GM03348 (cell line): ENCODE measurements at regions not wholly inside any gene's neighbourhood (a gene's known extent, or its start where the extent isn't known, plus 50 kb on each side); places are given as distances from the start of the nearest gene placed in this dataset.

Experiments
- DNase-seq: peaks from one replicate; pipeline ENCODE4 v3.0.0; 2012; ENCODE audit warnings: low spot score

- no peak for DNase-seq
These were observed 1376.4 kb downstream of the TBC1D22A start for GRCh38 chr22:48138855-48139254.

DNA sequence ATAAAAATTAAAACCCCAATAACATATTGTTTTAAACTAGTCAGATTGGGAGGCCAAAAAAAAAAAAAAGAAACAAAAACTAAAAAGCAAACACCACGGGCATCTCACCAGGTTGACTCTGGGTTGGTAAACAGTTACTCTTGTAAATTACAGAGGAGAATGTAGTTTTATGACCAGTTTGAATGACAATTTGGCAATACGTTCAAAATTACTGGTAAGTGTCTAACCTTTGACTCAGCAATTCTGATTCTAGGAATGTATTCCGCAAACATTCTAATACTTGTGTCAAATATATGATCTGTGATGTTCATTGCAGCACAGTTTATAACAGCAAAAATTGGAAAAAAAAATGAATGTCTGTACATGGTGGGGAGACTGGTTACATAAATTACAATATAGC lies 1376.0 kb downstream of the TBC1D22A start:
- no peak for DNase-seq

GRCh38 chr22:48137640-48138039 lies 1375.2 kb downstream of the TBC1D22A start:
- no peak for DNase-seq

DNA sequence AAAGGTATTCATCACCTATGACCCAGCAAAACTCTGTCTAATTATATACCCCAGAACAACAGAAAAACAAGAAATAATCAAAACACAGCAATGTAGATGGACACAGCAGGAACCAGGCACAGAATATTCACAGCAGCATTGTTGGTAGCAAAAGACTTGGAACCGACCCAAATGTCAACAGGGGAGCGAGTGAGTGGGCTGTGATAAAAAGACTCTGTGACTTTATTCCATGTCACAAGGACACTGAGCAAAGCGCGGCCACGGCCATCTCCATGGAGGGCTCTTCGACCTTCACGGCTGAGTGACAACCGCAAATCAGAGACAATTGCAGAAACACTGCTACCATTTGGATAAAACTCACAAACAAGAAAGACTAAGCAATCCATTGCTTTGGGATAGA lies 1373.1 kb downstream of the TBC1D22A start:
- DNase-seq, result no peak

DNA sequence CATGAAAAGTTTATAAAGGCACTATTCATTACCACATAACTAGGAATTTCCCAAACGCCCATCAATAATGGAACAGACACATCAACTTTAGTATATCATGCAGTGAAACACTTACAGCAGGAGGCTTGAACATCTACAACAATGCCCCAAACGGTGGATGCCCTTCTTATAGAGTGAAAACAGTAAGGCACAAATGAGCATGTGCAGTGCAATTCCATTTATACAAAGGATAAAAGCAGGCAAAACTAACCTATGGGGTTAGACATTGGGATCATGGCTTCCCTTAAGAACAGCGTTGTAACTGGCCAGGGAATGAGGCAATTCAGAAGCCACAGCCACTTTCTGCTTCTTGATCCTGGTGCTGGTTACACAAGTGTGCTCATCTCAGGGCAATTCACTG lies 1363.0 kb downstream of the TBC1D22A start:
- no peak for DNase-seq

DNA sequence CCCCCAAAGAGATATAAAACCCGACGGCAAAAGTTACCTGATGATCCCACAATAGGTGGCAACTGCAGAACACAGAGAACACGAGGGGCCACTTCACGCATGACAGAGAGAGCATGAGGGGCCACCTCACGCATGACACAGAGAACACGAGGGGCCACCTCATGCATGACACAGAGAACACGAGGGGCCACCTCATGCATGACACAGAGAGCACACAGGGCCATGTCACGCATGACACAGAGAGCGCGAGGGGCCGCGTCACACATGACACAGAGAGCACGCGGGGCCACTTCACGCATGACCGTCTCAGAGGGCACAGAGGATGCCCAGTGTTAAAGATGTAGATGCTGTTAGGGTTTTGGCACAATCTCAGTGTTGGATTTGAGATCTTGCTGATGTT lies 1359.5 kb downstream of the TBC1D22A start:
- no peak for DNase-seq

GRCh38 chr22:48118654-48119053 lies 1356.2 kb downstream of the TBC1D22A start:
- no peak for DNase-seq

DNA sequence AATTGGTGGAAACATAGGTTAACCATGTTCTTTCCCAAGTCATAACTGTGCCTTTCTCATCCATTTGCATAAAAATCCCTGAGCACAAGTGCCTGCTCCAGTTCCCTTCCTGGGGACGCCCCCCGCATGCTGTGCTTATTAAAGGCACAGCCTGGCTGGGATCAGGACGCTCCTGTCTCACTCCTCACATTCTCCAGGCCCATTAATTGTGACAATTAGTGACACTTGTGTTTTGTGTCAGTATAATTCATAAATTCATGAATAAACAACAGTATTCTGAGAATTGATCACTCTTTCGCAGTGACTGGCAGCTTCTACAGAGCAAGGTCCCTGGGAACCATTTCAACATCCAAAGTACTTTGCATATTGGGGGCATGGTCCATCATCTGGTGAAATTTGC lies 1354.4 kb downstream of the TBC1D22A start:
- no peak for DNase-seq

DNA sequence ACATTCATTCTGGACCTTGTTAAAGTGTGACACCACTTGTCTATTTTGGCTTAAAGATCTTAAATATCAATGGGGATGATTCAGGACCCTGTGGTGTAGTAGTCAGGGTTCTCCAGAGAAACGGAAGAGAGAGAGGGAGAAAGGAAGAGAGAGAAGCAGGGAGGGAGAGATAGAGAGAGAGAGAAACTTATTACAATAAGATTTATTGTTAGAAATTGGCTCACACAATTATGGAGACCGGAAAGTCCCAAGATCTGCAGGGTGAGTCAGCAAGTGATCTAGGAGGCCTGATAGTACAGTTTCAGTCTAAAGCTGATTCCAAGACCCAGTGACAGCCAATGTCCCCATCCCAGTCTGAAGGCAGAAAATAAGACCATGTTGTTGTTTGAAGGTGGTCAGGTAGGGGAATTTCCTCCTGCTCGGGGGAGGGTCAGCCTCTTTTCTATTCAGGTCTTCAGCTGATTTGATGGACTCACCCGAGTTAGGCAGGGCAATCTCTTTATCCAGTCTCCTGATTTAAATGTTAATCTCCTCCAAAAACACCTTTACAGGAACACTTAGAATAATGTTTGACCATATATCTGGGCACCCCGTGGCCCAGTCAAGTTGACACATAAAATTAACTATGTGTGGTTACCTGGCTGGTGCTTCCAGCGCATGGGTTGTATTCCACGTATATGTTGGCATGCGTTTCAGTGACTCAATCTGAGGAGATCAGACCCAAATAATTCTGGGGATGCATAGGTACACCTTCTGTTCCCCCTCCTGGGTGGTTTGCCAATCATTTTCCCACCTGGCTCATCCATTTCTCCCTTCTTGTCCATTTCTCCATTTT lies 1350.5 kb downstream of the TBC1D22A start:
- no peak for DNase-seq

- DNase-seq, result no peak
These were observed 1344.3 kb downstream of the TBC1D22A start for GRCh38 chr22:48106715-48107259.

- DNase-seq, result no peak
These were observed 1343.8 kb downstream of the TBC1D22A start for GRCh38 chr22:48106215-48106614.

DNA sequence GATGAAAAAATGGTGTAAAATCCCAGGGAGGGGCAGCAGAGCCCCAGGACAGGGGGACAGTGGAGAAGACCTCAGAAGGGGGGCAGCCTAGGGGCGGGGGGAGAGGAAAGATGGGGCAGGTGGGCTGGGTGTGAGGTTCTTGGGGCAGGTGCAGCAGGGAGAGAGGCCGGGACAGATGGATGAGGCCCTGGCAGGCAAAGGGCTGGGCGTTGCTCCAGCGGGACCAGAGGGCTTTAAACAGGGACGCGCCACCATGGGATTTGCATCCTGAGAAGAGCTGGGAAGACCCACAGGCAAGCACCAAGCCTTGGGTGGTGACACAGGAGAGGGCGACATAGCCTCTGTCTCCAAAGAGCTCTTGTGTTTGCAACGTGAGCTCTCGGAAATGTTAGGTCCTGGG lies 1342.8 kb downstream of the TBC1D22A start:
- DNase-seq, result no peak

GRCh38 chr22:48104766-48105165 lies 1342.3 kb downstream of the TBC1D22A start:
- no peak for DNase-seq

DNA sequence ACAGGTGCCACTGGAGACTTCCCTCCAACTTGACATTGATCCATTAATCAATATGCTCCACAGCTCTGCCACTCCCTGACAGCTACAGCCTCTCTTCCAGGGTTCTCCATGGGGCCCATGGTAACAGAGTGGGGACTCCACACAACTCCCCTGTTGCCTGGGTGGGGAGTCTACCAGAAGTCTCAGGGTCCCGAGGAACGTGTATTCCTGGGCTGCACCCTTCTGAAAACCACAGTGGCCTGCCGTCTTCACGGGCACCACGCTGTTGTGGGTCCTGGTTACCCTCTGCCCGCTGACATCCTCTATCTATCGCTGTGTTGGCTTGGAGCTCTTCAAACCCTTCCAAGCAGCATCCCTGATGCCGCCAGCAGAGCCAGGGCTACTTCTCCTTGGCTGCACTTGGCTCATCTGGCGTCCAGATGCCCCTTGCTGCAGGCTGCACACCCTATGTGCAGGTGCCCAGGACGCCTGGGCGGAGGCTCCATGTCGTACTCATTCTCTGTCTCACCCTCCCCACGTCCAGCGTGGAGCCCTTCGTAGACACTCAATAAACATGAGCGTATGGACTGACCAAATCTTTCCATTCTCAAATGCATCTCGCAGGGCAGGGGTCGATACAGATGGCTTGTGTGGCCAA lies 1341.8 kb downstream of the TBC1D22A start:
- DNase-seq, result no peak

GRCh38 chr22:48103126-48103875 lies 1340.9 kb downstream of the TBC1D22A start:
- no peak for DNase-seq

GRCh38 chr22:48102581-48102980 lies 1340.1 kb downstream of the TBC1D22A start:
- DNase-seq, result no peak

DNA sequence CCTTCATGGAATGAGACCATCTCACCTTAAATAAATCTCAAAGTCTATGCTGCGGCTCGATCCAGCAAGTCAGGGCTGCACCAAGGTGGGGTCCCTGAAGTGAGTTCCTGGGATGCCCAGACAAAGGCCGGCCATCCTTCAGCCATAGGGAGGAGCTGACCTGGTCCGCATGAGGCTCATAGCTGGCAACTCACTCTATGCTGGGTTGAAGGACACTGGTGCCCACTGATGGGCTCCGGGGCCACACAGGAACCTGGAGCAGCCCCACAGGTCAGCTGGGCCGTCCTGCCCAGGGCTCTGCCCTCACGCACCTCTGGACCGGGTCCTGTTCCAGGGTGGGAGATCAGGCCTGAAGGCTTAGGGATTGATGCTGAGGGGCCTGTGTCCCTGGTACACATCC lies 1339.3 kb downstream of the TBC1D22A start:
- no peak for DNase-seq

GRCh38 chr22:48100685-48101417 lies 1338.4 kb downstream of the TBC1D22A start:
- no peak for DNase-seq

- no peak for DNase-seq
These were observed 1337.2 kb downstream of the TBC1D22A start for GRCh38 chr22:48099671-48100070.

GRCh38 chr22:48099251-48099650 lies 1336.8 kb downstream of the TBC1D22A start:
- DNase-seq, result no peak

GRCh38 chr22:48098921-48099245 lies 1336.4 kb downstream of the TBC1D22A start:
- DNase-seq, result no peak

GRCh38 chr22:48098243-48098920 lies 1335.9 kb downstream of the TBC1D22A start:
- no peak for DNase-seq
